Stimulated activated CD4-positive, alpha-beta T cell treated with anti-CD3 and anti-CD28 coated beads, Interleukin-15, amount 100 ng/mL, for 48 hours (primary cell): ENCODE measurements at regions not wholly inside any gene's neighbourhood (a gene's known extent, or its start where the extent isn't known, plus 50 kb on each side); places are given as distances from the start of the nearest gene placed in this dataset.
"Not testable (repeated sequence)": the region's sequence is repeated elsewhere in the genome, so short reads cannot be mapped to it uniquely, and the experiment has no call there.

Source experiments
- DNase-seq, 2 donors: peaks; one replicate each; pipeline ENCODE4 v3.0.0-alpha.2; 2020; ENCODE audit warnings: low read depth in 2 of 2

DNA sequence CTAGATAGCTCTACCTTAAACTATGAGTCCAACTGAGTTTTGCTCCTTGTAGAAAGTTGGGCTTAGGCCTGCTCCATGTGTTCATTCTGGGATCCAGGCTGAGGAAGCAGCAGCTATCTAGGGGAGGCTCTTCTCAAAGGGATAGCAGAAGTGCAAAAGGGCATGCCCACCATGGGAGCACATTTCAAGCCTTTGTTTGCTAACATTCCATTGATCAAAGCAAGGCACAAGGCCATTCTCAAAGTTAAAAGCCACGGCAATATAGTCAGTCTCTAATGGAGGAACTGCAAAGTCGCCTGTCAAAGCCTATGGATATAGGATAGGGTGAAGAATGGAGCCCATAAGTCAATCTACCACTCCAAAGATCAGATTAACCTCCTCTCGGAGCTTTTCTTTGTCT, 488.1 kb upstream of the ARX start:
- DNase-seq = no peak

DNA sequence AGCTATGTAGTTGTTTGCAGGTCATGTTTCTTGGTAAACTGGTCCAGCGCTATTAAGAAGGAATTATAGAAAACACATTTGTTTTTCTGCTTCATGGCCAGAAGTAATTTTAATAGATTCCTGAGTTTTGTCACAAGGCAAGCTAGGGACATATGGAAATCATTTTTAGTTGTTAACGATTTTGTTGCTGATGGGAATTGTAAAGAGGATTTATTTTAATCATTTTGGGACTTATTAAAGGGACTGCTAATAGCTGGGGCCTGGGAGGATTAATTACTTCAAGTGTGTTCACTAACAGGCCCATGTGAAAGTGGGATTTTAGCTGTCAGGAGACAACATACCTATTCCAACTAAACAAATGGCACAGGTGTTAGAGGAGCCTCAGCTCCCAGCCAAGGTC, 492.0 kb upstream of the ARX start:
- no peak for DNase-seq

DNA sequence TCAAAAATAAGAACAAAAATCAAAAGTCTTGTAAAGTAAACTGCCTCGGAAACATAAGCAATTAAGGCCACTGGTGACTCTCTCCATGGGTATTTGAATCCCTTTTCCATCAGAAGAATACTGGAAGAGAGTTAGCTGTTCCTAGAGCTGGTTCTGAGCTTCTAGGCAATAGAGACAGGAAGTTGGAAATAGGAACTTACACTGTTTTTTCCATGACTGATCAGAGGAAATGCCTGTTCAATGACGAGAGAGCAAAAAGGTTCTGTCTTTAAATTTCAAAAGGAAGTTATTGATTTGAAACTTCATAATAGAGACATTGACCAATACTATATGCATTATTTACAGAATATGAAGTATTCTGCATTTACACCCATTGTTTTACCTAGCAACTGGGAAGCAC, 503.5 kb upstream of the ARX start:
- no peak for DNase-seq

DNA sequence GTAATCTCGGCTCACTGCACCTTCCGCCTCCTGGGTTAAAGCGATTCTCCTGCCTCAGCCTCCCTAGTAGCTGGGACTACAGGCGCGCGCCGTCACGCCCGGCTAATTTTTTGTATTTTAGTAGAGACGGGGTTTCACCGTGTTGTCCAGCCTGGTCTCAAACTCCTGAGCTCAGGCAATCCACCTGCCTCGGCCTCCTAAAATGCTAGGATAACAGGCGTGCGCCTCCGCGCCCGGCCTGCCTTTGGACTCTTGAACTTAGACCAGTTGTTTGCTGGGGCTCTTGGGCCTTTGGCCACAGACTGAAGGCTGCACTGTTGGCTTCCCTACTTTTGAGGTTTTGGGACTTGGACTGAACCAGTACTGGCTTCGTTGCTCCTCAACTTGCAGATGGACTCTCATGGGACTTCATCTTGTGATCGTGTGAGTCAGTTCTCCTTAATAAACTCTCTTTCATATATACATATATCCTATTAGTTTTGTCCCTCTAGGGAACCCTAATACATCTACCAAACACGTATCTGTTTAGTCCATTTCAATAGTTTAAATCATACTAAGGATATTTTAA, 506.8 kb upstream of the ARX start:
- DNase-seq = not testable (repeated sequence)

DNA sequence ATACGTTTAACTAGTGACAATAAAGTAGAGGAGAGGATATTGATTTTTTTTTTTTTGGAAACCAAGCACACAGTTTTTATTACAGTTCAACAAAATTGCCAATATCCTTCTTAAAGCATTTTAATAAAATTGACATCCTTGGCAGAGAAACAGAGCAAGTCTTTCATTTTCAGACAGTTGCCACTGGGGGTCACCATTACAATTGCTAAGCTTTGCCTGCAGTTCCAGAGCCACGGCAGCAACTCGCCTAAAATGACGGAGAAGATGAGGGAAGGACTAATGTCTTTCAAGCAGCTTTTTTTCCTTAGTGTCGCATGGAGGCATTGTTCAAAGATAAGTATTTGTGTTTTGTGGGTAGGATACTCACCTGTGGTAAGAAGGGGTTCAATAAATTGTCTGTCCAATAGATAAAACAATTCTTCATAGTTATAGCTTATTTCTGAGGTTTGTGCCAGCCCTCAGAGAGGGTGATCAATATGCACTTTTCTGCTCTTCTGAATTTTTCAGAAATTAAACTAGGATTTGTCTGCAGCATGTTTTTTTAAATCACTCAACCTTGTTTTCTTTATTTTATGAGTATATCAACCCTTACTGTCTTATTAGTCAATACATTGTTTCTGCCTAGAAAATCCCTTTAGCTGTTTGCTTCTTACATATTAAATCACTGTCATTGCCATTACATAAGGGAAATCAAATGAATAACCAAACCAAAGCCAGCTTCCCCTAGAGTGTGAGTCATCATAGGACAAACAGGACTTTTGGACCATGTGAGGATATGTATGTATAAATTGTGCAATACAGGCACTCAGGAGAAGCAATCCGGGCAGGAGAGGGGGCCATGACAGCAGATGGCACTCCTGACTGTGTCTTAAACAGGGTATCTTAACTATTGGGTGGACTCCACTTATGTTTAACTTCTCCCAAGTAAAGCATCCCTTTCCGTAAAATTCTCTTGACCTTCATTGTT, 508.1 kb upstream of the ARX start:
- DNase-seq = no peak

DNA sequence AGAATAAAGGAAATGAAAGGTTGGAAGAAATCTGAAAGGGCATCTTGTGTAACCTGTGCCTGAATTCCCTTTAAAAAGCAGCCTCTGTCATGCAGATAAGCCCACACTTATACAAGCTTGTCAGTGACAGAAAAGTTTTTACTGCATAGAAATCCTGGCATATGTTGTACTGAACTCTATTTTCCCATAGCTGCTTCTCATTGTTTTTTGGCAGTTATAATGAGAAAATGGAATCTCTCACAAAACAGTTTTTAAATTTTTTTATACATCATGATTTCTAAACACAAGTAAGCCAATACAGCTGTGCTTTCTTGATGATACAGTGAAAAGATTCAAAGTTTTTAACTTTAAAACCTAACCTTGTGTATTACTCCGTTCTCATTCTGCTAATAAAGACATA, 511.4 kb upstream of the ARX start:
- no peak for DNase-seq

DNA sequence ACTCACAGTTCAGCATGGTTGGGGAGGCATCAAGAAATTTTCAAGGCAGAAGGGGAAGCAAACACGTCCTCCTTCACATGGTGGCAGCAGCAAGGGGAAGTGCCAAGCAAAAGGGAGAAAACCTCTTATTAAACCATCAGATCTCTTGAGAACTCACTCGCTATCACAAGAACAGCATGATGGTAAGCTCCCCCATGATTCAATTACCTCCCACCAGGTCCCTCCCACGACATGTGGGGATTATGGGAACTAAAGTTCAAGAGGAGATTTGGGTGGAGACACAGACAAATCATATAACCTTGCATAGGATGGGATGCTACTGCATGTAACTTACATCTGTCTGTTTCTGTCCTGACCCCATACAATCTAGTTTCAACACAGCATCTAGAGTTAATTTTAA, 511.8 kb upstream of the ARX start:
- no peak for DNase-seq

DNA sequence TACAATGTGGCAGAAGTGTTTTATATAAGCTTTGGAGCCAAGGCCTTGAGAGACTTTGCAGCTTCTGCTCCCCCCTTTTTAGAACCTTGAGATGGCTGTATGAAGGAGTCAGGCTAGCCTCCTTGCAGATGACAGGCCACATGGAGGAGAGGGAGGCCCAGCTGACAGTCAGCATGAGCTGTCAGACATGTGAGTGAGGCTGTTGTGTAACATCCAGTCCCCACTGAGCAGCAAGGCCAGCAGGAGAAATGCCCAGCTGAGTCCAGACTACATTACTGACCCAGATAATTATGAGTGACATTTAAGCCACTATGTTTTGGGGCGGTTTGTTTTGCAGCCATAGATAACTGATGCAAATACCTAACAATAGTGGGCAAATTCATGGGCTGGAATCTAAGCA, 515.3 kb upstream of the ARX start:
- DNase-seq = no peak

DNA sequence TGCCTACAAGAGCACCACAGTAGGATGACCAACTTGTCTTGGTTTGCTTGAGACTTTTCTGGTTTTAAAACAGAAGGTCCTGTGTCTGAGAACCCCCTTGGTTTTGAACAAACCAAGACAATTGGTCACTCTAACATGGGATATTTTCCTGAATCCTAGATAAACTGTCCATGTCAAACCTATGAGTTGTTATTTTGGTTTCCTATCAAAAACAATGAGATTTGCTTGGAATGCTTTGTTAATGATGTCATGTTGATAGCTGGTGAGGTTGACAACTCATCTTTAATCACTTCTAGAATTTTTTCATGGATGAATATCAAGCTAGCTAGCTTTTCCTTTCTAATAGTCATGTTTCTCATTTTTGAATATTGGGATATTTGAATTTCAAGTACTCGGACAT, 518.3 kb upstream of the ARX start:
- no peak for DNase-seq

DNA sequence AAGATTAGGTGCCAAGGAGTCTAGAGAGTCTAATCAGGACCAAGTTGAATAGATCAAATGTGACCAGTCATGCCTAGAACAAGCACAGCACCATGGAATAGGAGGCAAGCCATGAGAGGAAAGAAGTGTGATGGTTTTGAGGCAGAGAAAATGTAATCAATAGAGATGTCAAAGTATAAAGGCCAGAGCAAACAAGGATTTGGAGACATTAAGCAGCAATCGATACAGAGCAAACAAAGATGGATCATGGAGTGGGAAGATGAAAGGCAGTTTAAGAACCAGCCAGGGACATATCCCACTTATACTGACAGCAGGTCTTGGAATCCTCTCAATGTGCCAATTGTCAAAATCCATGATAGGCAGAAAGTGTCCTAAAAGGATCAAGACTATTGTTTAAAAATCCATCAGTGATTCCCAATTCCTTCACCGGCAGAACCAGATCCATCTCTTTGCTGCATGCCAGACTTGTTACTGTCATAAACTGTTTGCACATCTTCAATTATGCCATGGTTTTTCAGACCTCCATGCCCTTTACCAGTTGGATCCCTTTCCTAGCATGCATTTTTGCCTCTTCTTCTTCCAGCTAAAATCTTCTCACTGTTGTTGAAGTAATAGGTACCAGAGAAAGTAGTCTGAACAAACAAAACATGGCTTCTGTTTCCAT, 520.7 kb upstream of the ARX start:
- no peak for DNase-seq

DNA sequence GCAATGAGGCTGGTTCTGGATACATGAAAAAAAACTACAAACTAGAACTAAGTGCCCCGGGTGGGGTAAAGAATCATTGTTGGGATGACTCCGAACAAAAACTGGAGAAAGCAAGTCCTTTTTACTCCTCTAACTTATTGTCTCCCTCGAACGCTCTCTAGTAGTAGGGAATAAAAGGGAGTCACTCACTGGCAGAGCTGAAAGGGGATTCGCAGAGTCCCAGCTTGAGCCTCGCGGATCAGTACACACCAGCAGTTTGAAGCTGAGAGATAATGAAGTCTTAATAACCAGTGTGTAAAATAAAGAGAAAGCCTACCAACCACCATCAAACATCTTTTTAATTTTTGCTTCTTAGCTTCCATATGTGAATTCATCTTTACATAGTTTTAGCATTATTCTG, 521.9 kb upstream of the ARX start:
- no peak for DNase-seq

DNA sequence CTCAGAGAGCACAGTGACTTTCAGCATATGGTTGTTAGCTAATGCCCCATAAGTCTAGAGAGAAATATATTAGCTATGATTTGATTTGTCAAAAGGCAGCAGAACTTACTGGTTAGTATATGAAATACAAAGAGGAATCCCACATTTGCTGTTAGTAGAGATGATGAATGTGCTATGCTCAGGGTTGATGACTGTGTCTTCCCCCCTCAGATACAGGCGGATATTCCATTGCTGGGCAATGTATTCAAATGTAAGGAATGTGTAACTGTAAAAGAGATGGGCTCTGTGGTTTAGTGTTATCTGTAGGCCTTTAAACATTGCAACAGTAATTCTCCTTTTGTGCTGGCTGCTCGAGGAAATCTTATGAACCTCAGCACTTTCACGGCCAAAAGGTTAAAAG, 528.9 kb upstream of the ARX start:
- DNase-seq = no peak

DNA sequence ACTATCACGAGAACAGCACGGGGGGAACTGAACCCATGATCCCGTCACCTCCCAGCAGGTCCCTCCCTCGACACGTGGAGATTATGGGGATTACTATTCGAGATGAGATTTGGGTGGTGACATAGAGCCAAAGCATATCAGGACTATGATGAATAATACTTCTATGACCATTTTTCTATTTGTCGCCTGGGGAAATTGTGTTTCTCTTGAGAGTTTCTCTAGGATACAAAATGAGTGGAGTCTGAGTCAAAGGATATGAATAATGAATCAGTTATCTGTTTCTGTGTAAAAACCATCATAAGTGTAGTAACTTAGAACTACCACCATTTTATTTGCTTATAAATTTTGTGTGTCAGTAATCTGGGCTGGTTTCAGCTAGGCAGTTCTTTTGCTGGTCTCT, 533.0 kb upstream of the ARX start:
- no peak for DNase-seq

DNA sequence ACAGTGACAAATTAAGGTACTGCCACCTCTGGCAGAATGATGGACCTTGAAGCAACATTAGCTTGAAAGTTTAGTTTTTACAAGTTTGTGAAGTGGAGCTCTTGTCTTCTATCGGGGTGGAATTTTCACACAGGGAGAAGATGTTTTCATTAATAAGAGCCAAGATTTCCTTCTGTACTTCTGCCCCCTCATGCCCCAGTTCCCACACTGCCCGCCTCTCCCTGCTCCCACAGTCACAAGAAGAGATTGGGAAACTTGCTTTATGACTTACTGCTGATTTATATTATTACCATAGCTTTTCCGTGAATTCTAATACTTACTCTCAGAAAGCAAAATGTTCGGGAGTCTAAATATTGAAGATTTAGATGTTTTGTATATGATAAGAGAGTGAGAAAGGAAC, 539.8 kb upstream of the ARX start:
- no peak for DNase-seq

DNA sequence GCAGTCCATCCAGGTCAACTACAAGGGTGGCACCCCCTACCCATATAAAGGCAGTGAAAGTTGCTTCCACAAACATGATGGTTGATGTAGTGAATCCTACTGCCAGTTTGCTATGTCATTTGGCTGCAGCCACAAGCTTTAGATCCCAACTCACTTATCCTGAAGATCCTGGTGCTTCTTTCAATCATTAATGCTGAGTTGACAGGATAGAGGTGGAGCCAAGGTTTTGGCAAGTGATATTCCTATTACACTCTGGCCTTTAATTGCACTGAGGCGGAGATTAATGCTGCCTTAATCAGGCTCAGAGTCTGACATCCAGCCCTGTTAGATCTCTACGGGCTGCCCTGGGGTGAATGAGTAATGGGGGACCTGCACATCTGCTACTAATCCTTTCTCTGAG, 542.4 kb upstream of the ARX start:
- DNase-seq = no peak

DNA sequence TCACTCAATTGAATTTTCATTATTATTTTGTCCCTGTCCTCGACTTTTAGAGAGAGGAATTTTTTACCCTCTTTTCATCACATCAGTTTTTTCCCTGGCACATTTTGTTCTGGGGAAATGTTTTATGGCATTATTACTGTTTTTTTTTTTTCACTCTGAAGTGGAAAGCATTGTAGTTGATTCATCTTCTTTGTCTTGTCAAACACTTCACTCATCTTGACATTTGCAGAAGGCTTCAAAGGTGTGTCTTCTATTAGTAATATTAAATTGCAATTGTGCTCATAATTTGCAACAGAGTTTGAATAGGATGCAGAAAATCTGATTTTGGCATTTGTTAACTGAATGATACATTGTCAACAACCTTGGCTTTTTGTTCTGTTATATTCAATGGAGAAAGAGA, 545.4 kb upstream of the ARX start:
- DNase-seq = no peak

DNA sequence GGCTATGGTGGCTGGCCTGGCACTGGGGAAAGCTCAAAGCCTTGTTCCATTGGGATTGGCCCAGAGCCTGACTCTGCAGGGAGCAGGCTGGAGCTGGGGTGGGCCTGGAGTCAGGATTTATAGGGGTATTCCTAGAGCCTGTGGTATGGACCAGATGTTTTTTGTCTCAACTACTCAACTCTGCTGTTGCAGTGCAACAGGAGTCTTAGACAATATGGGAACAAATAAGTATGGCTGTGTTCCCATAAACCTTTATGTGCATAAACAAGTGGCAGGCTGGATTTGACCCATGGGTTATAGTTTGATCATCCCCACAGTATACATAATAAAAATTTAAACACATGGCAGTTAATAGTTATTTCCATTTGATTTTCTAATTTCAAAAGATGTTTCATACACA, 557.9 kb upstream of the ARX start:
- DNase-seq = no peak

DNA sequence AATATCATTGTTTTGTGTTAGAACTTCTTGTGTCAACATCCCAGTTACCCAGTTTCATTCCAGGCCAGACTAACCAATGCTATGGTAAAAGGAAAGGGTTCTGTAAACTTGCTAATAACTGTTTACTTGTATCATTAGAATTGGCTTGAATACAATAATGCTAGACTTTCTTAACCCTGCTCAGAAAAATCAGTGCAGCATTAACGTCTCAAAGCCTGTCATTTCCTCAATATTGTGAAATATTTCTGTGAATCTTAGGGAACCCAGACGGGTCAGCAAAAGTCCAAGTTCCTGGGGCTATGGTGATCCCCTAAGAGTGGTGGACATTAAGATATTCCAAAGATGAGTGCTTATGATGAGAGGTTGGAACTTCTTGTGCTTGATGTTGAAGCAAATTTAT, 541.2 kb upstream of the MAGEB18 start:
- DNase-seq = no peak

DNA sequence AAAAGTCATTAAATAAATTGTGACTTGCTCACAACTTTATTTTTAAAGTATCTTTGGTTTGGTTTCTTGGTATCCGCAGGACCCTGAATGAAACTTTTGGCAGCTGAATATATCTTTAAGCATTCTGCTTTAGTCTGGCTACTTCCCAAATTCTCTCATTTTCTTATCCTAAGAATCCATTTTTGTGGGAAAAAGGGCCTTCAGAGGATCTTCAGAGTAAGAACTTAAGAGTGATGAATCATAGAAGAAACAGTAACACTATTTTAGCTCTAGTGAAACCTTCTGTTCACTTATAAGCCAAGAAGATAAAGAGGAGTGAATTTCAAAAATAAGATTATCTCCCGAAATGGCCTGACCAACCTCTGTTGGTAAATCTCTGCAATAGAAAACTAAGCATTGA, 540.6 kb upstream of the MAGEB18 start:
- DNase-seq = no peak

DNA sequence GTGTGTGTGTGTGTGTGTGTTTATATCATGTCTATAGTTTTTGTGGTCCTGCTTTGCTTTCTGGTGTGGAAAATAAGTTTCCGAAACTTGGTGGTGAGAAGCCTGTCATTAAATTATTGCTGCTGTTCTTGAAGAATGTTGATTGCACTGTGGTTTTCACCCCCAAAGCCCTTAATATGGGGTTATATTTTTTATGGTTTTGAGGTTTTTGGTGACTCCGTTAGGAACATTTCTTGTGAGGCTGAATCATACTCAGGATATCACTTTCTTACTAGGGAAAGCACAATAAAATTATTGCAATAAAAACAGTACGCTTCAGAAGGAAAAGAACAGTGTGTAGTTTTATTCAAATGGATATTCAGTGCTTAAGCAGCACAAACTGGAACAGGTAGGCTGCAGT, 539.1 kb upstream of the MAGEB18 start:
- no peak for DNase-seq

DNA sequence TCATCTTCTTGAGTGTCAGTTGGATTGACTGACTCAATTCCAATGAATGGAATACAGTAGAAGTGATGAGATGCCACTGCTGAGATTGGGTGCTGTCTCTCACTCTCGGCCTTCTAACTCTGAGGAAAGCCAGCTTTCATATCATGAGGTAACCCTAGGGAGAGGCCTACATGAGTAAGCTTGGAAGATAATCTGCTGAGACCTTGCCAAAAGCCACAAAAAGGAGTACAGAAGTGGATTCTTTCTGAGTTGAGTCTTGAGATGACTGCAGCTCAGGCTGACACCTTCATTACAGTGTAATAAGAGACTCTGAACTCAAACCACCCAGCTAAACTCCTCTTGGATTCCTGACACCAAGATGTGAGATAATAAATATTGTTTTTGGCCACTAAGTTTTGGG, 537.4 kb upstream of the MAGEB18 start:
- DNase-seq = no peak

DNA sequence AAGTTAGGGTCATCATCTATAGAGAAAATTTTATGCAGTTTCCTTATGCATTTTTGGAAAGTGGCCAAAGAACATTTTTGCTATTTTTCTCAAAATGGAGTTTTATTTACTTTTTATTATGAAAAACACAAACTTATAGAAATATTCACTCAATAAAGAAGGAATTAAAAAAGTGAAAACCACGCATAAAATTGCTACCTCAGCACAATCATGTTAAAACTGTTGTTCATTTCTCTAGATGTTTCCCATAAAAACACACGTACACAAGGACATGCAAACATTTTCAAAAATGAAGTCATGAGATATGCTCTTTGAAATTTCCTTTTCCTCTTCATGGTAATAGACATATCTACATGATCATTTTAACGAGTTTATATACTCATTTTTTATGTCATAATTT, 536.8 kb upstream of the MAGEB18 start:
- DNase-seq = no peak

DNA sequence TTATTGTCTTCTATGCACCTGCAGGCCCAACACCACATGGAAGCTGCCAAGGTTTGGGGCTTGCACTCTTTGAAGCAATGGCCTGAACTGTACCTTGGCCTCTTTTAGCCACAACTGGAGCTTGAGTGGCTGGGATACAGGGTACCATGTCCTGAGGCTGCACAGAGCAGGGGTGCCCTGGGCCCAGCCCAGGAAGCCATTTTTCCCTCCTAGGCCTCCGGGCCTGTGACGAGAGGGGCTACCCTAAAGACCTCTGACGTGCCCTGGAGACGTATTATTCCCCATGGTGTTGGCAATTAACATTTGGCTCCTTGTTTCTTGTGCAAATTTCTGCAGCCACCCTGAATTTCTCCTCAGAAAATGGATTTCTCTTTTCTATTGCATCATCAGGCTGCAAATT, 519.9 kb upstream of the MAGEB18 start:
- DNase-seq = no peak
